ENCODE measurements at regions not wholly inside any gene's neighbourhood (a gene's known extent, or its start where the extent isn't known, plus 50 kb on each side); places are given as distances from the start of the nearest gene placed in this dataset.

- TF ChIP-seq POLR2A (IDR thresholded peaks at IDR 0.05): no peak
- no peak for TF ChIP-seq CTCF (IDR thresholded peaks at IDR 0.05)
Observed at GRCh38 chr5:110161162-110161561, 471.4 kb downstream of the MAN2A1 start.

Measured in adrenal gland (tissue), 5 donors.